HG02759 (cell line): ENCODE measurements at regions not wholly inside any gene's neighbourhood (a gene's known extent, or its start where the extent isn't known, plus 50 kb on each side); places are given as distances from the start of the nearest gene placed in this dataset.

ENCODE experiments used
- ATAC-seq: cut with Tn5 transposase; IDR thresholded peaks from one replicate; pipeline ENCODE4 v1.9.1; 2021; ENCODE audit warnings: mild to moderate bottlenecking, moderate library complexity; ENCODE audit not compliant: unreplicated experiment

DNA sequence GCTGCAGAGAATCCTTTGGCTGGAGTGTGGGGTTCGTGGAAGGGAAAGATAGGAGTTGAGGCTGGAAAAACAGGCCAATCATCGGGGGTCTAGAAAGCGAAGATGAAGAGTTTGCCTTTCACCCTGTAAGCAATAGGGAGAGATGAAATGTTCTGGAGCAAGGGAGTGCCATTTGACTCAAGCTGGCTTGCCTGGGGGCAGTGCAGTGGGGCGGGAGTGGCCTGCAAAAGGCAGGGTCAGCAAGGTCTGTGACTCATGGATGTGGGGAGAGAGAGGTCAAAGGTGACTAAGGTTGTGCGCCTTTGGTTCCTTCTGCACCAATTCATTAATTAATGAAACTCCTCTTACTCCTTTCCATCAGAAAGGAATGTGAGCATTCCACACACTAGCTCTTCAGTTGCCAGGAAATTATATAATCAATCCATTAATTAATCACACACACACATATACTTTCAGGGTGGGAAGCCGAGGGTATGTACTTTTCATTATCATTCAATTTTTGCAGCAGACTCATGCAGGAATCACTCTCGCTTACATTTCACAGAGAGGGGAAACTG, 227.6 kb downstream of the MYCN start:
- no peak for ATAC-seq

DNA sequence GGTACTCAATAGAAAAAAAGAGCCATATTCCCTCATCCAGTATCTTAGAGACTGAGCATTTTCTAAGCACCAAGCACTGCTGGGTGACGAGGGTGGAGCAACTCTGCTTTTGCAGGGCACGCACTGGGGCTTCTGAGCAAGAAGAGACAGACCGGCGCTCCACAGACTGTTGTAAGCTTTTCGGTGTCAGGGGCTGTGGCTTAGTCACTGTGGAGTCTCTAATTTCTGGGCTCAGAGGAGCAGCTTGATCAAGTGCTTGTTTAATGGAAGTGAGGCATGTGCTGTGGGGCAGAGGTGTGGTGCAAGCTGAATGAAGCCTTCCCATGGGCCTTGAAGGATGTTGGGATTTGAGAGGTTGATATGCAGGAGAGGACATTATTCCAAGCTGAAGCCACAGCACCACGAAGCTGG, 227.1 kb downstream of the MYCN start:
- ATAC-seq = no peak

DNA sequence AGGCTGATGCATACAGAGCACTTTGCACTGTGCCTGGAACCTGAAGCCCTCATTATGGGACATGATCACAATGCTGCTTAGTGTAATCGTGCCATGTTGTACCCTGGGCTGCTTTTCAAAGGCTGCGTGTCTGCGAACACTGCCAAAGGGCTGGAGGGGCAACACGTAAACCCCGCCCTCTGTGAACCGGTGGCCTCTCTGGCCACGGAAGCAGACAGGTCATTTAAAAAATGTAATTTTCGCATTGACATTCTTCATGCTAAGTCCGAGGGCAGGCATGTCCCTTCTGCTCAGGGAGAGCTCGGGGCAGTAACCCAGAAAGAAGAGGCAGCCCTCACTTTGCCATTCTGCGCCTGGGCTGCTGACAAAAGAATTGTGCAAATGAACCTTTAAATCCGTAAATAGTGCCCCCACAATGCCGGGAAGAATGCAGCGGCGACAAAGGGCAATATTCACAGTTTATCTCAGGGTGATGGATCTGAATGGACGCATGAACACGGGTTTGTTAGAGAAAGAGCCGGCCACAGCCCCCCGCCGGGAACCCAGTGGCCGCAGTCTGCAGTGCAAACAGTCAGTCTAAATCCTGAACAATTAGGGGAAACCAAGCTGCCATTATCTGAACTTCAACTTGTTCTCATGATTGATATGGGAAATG, 226.1 kb downstream of the MYCN start:
- no peak for ATAC-seq

DNA sequence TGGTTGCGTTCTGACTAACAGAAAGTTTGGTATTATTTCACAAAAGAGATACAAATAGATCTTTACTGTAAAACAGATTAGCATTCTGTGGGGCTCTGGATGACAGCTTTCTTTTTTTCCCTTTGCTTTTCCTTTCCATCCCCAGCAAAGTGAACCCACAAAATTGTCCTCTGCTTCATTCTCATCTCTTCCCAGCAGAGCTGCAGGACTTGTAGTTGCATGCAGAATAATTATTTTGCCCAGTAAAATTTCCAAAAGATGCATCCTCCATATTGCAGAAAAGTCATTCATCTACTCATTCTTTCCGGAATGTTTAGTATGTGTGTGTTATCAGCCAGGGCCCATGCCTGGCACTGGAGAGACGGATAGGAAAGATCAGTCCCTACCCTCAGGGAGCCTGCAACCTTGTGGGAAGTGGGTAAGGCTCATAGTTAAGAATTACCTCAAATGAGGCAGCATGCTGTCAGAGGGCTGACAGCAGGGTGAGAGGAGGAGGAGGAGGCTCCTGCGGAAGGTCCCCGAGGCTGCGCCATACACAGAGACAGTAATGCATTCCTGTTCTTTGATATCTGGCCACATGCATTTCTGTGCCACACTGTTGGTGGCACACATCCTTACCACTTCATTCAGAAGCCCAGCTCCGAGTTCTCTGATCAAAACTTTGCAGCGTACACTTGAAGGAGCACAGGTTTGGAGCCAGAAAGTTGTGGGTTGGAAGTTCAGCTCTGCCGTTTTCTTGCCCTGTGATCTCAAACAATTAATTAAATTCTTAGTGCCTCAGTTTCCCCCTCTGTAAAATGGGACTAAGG, 225.4 kb downstream of the MYCN start:
- ATAC-seq = no peak

DNA sequence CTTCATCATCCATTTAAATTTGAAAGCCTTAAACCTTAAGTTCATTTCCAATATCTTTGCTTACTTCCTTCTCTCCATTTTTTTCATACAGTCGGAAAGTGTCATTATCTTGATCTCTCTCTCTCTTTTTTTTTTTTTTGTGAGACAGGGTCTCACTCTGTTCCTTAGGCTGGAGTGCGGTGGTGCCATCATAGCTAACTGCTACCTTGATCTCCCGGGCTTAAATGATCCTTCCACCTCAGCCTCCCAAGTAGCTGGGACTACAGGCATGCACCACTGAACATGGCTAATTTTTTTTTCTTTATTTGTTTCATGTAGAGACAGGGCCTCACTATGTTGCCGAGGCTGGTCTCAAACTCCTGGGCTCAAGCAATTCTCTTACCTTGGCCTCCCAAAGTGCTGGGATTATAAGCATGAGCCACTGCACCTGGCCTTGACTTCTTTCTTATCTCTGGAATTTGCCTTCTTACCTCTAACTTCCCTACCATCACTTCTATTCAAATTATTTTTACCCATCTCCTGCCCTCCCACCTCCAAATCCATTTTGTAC, 222.2 kb downstream of the MYCN start:
- no peak for ATAC-seq

DNA sequence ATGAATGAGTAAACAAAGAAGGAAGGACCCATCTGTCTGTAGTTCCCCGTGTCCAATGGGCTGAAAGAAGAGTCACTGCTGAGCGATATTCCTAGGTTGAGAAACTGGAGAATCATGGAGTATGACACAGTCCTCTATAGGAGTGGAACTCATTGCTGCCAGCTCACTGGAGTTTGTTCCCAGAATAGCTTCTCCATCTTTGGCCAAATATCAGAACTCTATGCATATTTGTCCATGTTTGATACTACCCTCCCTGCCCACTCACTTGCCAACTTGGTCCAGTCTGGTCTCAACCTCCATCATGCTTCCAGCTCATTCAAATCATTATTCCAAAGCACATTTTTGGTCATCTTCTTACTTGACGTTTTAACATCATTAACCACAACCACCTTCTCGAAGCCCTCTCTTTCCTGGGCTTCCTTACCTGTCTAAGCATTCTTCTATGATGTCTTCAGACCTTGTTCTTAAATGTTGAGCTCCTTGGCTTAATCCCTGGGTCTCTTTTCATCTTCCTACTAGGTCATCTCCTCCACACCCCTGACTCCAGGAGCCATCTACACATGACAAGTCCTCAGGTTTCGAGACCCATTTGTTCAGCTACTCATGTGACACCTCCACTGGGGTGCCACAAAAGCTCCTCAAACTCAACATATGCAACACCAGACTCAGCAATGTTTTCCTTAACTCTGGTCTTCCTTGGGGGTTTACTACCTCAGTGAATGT, 221.6 kb downstream of the MYCN start:
- no peak for ATAC-seq

DNA sequence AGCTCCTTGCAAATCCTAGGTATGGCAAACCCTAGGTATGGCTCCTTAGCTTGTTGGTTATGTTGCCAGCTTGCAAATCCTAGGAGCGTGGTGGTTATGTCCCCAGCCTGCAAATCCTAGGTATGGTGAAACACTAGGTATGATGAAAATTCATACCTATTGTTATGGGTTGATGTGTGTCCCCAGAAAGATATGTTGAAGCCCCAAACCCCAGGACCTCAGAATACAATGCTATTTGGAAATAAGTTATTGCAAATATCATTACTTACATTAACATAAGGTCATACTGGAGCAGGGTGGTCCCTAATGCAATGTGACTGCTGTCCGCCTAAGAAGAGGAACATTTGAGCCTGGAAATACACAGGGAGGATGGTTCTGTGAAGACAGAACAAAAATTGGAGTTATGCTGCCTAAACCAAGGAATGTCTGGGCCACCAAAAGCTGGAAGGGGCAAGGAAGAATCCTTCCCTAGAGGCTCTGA, 220.8 kb downstream of the MYCN start:
- no peak for ATAC-seq

DNA sequence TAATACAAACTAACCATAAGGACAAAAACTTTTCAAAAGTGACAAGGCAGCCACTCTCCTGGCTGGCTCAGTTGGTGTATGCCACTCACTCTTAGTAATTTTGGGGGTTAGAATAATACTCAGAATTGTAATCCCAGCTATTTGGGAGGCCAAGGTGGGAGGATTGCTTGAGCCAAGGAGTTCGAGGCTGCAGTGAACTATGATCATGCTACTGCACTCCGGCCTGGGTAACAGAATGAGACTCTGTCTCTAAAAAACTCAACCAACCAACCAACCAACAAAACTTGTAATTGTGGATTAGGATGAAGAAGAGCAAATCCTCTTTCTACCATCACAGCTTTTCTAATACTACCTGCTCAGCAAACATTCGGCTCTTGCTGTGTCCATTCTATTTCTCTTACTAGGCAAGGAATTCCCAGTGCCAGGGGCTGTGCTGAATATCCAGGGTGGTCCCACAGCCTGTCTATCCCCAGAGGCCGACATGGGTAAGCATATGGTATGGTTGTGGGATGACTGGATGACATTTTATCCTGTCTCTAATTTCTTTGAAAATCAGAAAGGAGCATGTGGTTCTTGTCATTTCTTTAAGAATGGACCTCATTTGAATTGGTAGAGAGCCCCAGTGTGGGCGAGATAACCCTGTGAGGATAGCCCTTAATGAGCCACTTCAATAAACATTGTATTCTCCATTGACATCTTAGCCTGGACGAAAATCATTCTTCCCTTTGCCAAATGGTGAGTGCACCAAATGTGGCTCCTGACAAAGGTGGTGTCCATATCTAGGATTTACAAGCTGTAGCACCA, 220.1 kb downstream of the MYCN start:
- ATAC-seq = no peak

DNA sequence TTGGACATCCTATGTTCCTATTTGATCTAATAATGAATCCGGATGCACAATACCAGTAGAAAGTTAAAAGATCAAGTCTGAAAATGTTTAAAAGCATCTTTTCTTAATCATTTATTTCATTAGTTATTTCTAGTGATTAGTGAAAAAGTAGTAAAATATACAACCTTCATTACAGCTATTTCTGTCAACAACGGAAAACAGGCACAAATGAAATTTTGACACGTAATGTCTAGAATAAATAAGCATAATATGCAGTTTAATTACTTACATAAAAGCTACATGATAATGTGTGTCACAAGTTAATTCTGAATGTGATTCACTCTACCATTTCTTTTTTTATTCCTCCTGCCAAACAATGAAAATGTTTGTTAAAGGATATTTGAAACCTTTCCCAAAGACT, 216.1 kb downstream of the MYCN start:
- ATAC-seq = no peak

DNA sequence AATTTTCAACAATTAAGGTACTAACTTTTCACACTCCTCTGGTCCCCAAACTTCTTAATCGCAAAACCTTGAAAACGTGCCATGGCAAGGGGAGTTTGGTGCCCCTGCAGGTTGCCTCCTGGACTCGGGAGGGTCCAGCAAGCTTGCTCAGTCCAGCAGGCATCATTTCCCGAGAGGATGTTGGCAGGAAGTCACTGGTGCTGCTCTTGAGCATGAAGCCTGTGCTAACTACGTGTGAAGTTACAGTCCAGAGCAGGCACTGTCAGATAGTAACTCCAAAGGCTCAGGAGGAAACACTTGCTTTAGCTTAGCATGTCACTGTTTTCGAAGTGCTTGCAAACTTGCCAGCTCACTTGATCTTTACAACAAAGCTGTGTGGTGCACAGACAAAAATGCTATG, 215.4 kb downstream of the MYCN start:
- no peak for ATAC-seq

DNA sequence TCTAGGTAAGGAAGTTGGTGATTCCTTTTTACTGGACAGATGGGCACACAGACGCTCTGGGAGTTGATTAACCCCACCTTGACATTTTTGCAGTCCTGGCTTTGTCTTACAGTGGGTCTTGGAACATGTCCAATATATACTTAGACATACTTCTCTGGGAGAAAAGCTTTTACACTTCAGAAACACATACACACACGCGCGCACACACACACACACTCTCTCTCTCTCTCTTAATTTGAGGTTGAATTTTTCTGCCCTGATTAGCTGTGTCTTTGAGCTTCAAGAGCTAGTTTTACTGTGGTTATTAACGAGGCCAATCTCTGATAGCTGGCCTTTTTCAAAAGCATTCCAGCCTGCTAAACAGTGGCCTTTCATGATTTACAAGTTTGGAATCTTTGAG, 215.0 kb downstream of the MYCN start:
- ATAC-seq = no peak

DNA sequence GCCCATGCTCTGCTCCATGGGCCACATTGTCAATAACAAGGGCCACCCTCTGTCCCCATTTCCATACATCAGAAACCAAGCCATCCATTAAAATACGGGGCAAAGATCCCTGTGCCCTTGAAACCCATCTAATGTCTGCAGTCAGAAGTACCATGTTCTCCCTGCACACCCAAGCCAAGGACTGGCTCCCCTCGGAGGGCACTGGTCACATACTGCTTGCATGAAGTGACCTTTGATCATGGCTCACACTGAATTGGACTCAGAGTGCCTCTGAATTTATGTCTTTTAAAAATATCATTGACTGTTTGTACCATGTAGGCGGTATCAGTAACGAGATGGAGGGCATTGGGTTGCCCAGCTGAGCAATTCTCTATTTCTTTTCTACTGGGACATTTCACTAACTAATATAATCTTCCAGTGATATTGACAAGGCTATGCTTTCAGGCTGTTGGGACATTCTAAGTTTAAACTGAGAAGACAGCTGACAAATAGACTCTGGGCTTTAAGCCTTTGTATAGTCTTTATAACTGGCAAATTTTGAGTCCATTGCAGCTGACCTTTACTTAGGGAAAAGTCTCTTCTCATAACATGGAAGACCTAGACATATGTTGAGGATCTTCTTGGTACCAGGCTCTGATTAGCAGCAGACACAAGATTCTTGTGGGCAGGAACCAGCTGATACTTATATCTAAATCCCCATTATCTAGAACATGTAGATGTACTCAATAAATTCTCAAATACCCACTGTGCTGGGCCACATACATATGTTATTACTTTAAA, 214.3 kb downstream of the MYCN start:
- no peak for ATAC-seq

DNA sequence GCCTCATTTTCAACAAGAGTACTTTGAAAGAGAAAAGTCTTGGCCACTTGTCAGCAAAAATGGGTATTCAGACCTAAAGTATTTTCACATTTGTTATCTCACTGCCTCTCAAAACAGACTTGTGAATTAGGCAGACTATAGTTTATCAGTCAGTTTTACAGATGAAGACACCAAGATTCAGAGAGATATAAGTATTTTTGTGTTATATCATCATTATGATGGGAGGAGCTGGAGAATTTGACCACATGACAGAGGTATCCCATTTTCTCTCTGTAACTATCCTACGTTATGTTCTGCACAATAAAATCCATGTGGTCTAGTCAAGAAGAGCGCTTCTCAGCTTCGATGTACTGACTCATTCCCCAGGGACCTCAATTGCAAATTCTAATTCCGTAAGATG, 213.7 kb downstream of the MYCN start:
- ATAC-seq = no peak

DNA sequence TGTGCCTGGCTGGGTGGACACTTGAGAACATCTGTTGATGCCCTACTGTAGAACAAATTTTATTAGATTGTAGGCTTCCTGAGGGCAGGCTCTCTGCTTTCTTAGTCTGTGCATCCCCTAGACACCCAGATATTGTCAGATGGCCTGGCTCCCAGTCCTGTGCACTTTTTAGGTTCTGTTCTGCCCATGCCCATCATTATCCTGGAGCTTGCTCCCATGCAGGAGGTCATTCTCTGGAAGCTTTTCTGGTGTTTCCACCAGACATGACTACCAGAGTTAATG, 213.3 kb downstream of the MYCN start:
- no peak for ATAC-seq

DNA sequence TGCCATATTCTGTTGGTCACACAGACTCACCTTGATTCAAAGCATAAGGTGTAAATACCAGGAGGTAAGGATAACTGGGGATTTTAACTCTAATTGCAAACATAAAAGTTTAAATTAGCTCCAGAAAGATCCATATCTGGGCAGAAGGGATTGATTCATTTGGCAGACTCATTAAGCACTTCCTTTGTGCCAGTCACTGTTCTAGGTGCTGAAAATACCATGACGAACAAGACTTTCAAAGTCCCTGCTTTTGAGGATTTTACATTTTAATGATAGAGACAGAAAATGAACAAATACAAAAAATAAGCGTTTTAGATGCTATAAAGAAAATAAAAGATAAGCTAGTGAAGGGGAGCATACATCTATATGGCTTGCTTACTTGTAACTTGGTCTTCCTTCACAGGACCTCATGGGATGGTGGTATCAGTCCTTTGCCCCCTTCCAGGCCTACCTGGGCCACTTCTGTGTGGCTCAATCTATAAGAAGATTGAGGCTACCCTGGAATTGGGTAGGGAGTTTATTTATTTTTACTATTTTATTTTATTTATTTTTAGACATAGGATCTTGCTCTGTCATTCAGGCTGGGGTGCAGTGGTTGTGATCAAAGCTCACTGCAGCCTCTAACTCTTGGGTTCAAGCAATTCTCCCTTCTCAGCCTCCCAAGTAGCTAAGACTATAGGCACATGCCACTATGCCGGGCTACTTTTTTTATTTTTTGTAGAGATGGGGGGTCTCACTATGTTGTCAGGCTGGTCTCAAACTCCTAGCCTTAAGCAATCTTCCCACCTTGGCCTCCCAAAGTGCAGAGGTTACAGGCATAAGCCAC, 212.8 kb downstream of the MYCN start:
- no peak for ATAC-seq

DNA sequence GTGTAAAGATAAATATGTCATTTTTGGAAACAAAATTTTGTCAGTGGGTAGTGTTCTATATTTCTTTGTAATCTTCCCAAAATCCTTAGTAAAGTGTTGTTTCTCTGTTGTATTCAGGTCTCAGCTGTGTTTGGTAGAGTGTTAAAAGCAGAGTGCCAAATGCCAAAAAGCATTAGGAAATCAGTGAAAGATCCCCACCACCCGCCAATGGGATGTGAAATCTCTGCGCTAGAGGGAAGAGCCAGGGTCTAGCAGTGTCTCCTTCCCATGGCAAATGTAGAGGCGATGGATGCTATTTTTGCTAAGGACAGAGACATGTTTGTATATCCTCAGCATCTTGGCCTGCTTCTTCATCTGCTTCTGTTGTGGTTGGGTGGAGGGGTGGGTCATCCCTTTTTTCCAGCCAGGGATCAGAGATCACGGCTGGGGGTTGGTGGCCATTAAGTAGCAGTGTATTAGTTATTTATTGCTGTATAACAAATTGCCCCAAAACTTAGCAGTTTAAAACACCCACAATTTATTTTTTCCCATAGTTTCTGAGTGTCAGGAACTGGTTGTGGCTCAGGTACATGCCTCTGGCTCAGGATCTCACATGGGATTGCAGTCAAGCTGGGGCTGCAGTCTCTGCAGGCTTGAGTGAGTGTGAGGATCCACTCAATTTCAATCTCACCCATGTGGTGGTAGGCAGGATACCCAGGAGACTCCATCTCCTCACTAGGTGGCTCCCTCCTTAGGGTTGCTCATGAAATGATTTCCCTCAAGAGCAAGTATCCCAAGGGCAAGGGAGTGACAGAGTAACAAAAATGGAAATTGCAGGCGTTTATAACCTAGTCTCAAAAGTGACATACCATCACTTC, 211.9 kb downstream of the MYCN start:
- no peak for ATAC-seq

DNA sequence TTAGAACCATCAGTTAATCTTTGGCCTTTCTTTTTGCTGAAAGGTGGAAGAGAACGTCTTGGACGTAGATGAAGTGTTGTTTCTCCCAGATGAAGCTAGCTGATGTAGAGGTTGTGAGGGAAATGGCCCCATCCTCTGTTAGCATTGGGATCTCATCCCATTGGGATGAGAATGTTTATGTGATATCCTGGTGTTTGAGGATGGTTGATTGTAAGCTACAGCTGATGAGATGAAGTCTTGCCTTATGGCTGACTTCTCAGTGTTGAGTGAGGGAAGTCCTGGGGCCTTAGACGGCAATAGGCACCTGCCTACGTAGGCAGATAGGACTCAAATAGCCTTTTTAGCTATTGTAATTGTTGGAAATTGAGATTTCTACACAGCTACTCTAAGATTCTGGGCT, 211.3 kb downstream of the MYCN start:
- no peak for ATAC-seq

DNA sequence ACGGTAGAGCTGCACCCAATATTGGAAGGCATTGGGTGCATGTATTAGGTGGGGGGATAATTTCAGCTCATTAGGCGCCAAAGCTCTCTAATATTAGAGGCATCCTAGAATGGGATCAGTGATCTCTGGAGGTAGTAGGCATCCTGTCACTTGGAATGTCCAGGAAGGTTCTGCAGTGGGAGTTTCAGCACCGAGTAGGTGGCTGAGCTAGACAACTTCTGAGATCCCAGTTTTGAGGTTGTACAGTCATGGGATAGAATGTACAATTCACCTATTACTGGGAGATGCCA, 210.9 kb downstream of the MYCN start:
- no peak for ATAC-seq
